H1 (cell line): ENCODE measurements at regions not wholly inside any gene's neighbourhood (a gene's known extent, or its start where the extent isn't known, plus 50 kb on each side); places are given as distances from the start of the nearest gene placed in this dataset.

ENCODE experiments used
- CTCF ChIA-PET: fragments of 300-600 bp; sonication (Branson Sonifier 250); formaldehyde crosslinking; loops from one replicate; lab custom pipeline; 2021; ENCODE audit not compliant: partially characterized antibody; lab: Charles Lee
- POLR2A ChIA-PET: fragments of 300-600 bp; sonication (Branson Sonifier 250); formaldehyde crosslinking; loops from one replicate; lab custom pipeline; 2021; ENCODE audit warnings: inconsistent platforms; ENCODE audit not compliant: partially characterized antibody; lab: Charles Lee
- DNase-seq, 2 experiments: peaks; one replicate each; pipeline versions ENCODE4 v3.0.0 to v3.0.0-alpha.2; 2010 to 2022; ENCODE audit warnings: low spot score in 2 of 2, low read depth in 1 of 2, mixed read lengths in 1 of 2
- FAIRE-seq: peaks from 2 replicates; lab custom pipeline; 2011; peaks lifted over from hg19 to GRCh38; lab: Jason Lieb, UNC
- H2AFZ ChIP-seq: 2 replicates; pipeline ENCODE4 v1.8.1; 2012; ENCODE audit warnings: low read length, inconsistent platforms
- H2AK5ac ChIP-seq: 2 replicates; pipeline ENCODE4 v1.6.1; 2013; ENCODE audit warnings: low read depth, low read length
- H2BK120ac ChIP-seq: replicated peaks from 2 replicates; pipeline ENCODE3; 2013; ENCODE audit warnings: low read depth, low read length, inconsistent platforms
- H2BK12ac ChIP-seq: 2 replicates; pipeline ENCODE4 v1.6.1; 2013; ENCODE audit warnings: low read depth, low read length
- H2BK15ac ChIP-seq: 2 replicates; pipeline ENCODE4 v1.6.1; 2013; ENCODE audit warnings: low read length
- H2BK20ac ChIP-seq: 2 replicates; pipeline ENCODE4 v1.6.1; 2013; ENCODE audit warnings: low read length
- H2BK5ac ChIP-seq: 2 replicates; pipeline ENCODE4 v1.6.1; 2013; ENCODE audit warnings: low read depth, low read length
- H3K14ac ChIP-seq: 2 replicates; pipeline ENCODE4 v1.6.1; 2013; ENCODE audit warnings: inconsistent platforms; ENCODE audit not compliant: insufficient read length
- H3K18ac ChIP-seq: 2 replicates; pipeline ENCODE4 v1.6.1; 2013; ENCODE audit warnings: low read length; ENCODE audit errors: extremely low read depth
- H3K23ac ChIP-seq: 2 replicates; pipeline ENCODE4 v1.6.1; 2013; ENCODE audit warnings: inconsistent platforms; ENCODE audit not compliant: insufficient read length
- H3K23me2 ChIP-seq: 2 replicates; pipeline ENCODE4 v1.6.1; 2013; ENCODE audit warnings: low read depth, low read length
- H3K27ac ChIP-seq: 2 replicates; pipeline ENCODE4 v1.6.1; 2011; ENCODE audit warnings: low read depth, low read length, inconsistent platforms
- H3K27me3 ChIP-seq, 4 experiments: replicated peaks in 1 of 4; 1 replicate in 1 of 4; 2 replicates in 3 of 4; pipeline versions ENCODE4 v1.6.1 to v1.8.1; 2011 to 2013; ENCODE audit warnings: low read length in 3 of 4, mild to moderate bottlenecking in 3 of 4, inconsistent platforms in 2 of 4, mixed read lengths in 2 of 4, moderate library complexity in 1 of 4; ENCODE audit not compliant: control insufficient read depth in 3 of 4, insufficient read depth in 3 of 4; ENCODE audit errors: extremely low read depth in 1 of 4
- H3K36me3 ChIP-seq, 4 experiments: 2 replicates each; pipeline versions ENCODE4 v1.6.1 to v1.8.1; 2011 to 2013; ENCODE audit warnings: mild to moderate bottlenecking in 4 of 4, low read length in 3 of 4, moderate library complexity in 2 of 4, control low read depth in 1 of 4, inconsistent platforms in 1 of 4; ENCODE audit not compliant: insufficient read depth in 4 of 4, control insufficient read depth in 2 of 4
- H3K4ac ChIP-seq: replicated peaks from 2 replicates; pipeline ENCODE3; 2013; ENCODE audit warnings: low read length, low read depth, mixed read lengths, inconsistent platforms; ENCODE audit not compliant: insufficient read length
- H3K4me1 ChIP-seq, 4 experiments: replicated peaks in 1 of 4; 1 replicate in 1 of 4; 2 replicates in 3 of 4; pipeline versions ENCODE4 v1.6.1 to v1.8.1; 2011 to 2013; ENCODE audit warnings: low read length in 3 of 4, inconsistent platforms in 2 of 4, mixed read lengths in 1 of 4; ENCODE audit not compliant: insufficient read depth in 4 of 4, control insufficient read depth in 3 of 4
- H3K4me2 ChIP-seq, 2 experiments: 2 replicates each; pipeline versions ENCODE4 v1.6.1 to v1.8.1; 2011 to 2013; ENCODE audit warnings: low read depth in 2 of 2, low read length in 2 of 2, control low read depth in 1 of 2, inconsistent platforms in 1 of 2, mild to moderate bottlenecking in 1 of 2; ENCODE audit not compliant: insufficient read depth in 1 of 2
- H3K4me3 ChIP-seq, 4 experiments: fragments of 200-600, 300-600 bp in 1 of 4; sonication (generic), shearing (Covaris generic), sonication (Bioruptor Twin) in 1 of 4; 2 replicates each; pipeline versions ENCODE4 v1.5.1 to v1.8.1; 2011 to 2016; ENCODE audit warnings: low read length in 4 of 4, low read depth in 3 of 4, control low read depth in 2 of 4, inconsistent platforms in 2 of 4, mild to moderate bottlenecking in 2 of 4, mixed read lengths in 1 of 4, moderate library complexity in 1 of 4; ENCODE audit not compliant: insufficient read depth in 2 of 4; ENCODE audit errors: extremely low read depth in 1 of 4
- H3K56ac ChIP-seq: replicated peaks from 2 replicates; pipeline ENCODE3; 2013; ENCODE audit warnings: low read depth, mild to moderate bottlenecking, mixed read lengths, low read length, inconsistent platforms; ENCODE audit not compliant: insufficient read length
- H3K79me1 ChIP-seq: 2 replicates; pipeline ENCODE4 v1.6.1; 2013; ENCODE audit warnings: low read depth, low read length, control low read depth
- H3K79me2 ChIP-seq, 2 experiments: 2 replicates each; pipeline versions ENCODE4 v1.6.1 to v1.8.1; 2012 to 2013; ENCODE audit warnings: low read length in 2 of 2, mild to moderate bottlenecking in 2 of 2, inconsistent platforms in 1 of 2; ENCODE audit not compliant: insufficient read depth in 2 of 2, control insufficient read depth in 1 of 2
- H3K9ac ChIP-seq, 4 experiments: replicated peaks in 1 of 4; 1 replicate in 1 of 4; 2 replicates in 3 of 4; pipeline versions ENCODE4 v1.6.1 to v1.8.1; 2011 to 2013; ENCODE audit warnings: low read depth in 3 of 4, low read length in 3 of 4, control low read depth in 2 of 4, mild to moderate bottlenecking in 2 of 4, moderate library complexity in 2 of 4, inconsistent platforms in 1 of 4; ENCODE audit errors: extremely low read depth in 1 of 4
- H3K9me3 ChIP-seq, 2 experiments: 2 replicates each; pipeline versions ENCODE4 v1.6.1 to v1.8.1; 2012 to 2013; ENCODE audit warnings: mild to moderate bottlenecking in 2 of 2, moderate library complexity in 2 of 2, control low read depth in 1 of 2, inconsistent platforms in 1 of 2, low read depth in 1 of 2, low read length in 1 of 2, mixed read lengths in 1 of 2; ENCODE audit not compliant: insufficient read depth in 2 of 2
- H4K20me1 ChIP-seq, 2 experiments: replicated peaks in 1 of 2; 2 replicates each; pipeline versions ENCODE3 to v1.8.1; 2011 to 2013; ENCODE audit warnings: inconsistent platforms in 2 of 2, low read length in 2 of 2, mild to moderate bottlenecking in 1 of 2; ENCODE audit not compliant: insufficient read depth in 2 of 2, control insufficient read depth in 1 of 2
- H4K5ac ChIP-seq: 2 replicates; pipeline ENCODE4 v1.6.1; 2013; ENCODE audit warnings: low read length, low read depth, mixed read lengths, inconsistent platforms; ENCODE audit not compliant: insufficient read length
- H4K8ac ChIP-seq: 2 replicates; pipeline ENCODE4 v1.8.0; 2013; ENCODE audit warnings: mild to moderate bottlenecking, moderate library complexity, low read length, inconsistent platforms; ENCODE audit not compliant: insufficient read depth; ENCODE audit errors: extremely low read depth
- H4K91ac ChIP-seq: replicated peaks from 2 replicates; pipeline ENCODE3; 2013; ENCODE audit warnings: low read length, mixed read lengths, inconsistent platforms; ENCODE audit not compliant: insufficient read length
- CTBP2 ChIP-seq: IDR thresholded peaks from 2 replicates; pipeline ENCODE4 v1.7.0; 2011; ENCODE audit warnings: borderline replicate concordance, mild to moderate bottlenecking, moderate library complexity, mixed read lengths, low read length; ENCODE audit not compliant: insufficient read depth, insufficient read length
- SIN3A ChIP-seq, 2 experiments: IDR thresholded peaks in 1 of 2; conservative IDR thresholded peaks in 1 of 2; 2 replicates each; pipeline ENCODE4 v1.6.1; 2011 to 2012; ENCODE audit warnings: low read length in 2 of 2, improper control_type of control experiment in 1 of 2, low read depth in 1 of 2, mild to moderate bottlenecking in 1 of 2
- YY1 ChIP-seq: IDR thresholded peaks from 2 replicates; pipeline ENCODE4 v1.6.1; 2011; ENCODE audit warnings: low read depth, mild to moderate bottlenecking, low read length
- WGBS, 2 experiments: shearing (Covaris generic) in 1 of 2; methylation state at CpG; one replicate each; pipeline versions ENCODE4 v1.1.6 to v1.1.7; 2013 to 2015; ENCODE audit warnings: low lambda C conversion rate in 2 of 2, mixed read lengths in 2 of 2, inconsistent platforms in 1 of 2, low coverage in 1 of 2, missing lambda C conversion rate in 1 of 2; ENCODE audit not compliant: insufficient replicate concordance in 2 of 2, insufficient coverage in 1 of 2, insufficient read length in 1 of 2; ENCODE audit errors: extremely low coverage in 1 of 2, missing lambda C conversion rate in 1 of 2; 5-methylcytosine and 5-hydroxymethylcytosine counted together
- TF ChIP-seq, protein P1 (sequence below): IDR thresholded peaks from 2 replicates; pipeline ENCODE4 v1.6.1; 2012; ENCODE audit warnings: low read length, inconsistent platforms

DNA sequence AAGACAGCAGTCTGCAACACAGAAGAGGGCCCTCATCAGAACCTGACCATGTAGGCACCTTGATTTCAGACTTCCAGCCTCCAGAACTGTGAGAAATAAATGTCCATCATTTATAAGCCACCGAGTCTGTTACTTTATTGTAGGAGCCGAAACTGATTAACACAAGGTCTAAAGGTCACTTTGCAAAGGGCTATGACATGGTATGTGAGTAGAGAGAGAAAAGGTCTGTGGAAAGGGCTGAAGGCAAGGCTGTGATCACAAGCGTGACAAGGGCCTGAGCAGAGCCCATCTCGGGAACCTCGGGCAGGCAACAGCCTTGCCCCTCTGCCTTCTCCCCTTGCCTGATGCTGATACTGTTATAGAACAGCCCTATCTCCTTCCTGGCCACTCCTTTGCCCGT is 73.4 kb upstream of the TEAD1 start:
- Histone ChIP-seq H3K23me2 (no peaks in the 10 kb centered on the region), H4K20me1 (no peaks in the 10 kb centered on the region), H3K79me1 (no peaks in the 10 kb centered on the region), H3K23ac (no peak overlapping the region), H3K27ac (no peak overlapping the region), H3K4me2 (no peak overlapping the region), H2BK5ac (no peak overlapping the region), H3K14ac (no peak overlapping the region), H3K4me3 (no peak overlapping the region), H4K5ac (no peak overlapping the region), H2BK20ac (no peak overlapping the region), H2BK120ac (no peak overlapping the region), H4K8ac (no peak overlapping the region), H3K9ac (no peak overlapping the region), H2AFZ (no peak overlapping the region), H2AK5ac (no peak overlapping the region), H3K4ac (no peak overlapping the region), H3K79me2 (no peaks in the 10 kb centered on the region), H3K36me3 (no peaks in the 10 kb centered on the region), H3K56ac (no peak overlapping the region), H3K9me3 (no peaks in the 10 kb centered on the region), H2BK15ac (no peak overlapping the region), H3K18ac (no peak overlapping the region), H3K27me3 (no peaks in the 10 kb centered on the region), H3K4me1 (peaks cover 0 to 4% (median 0%) of the 10 kb centered on the region in 4 experiments; a peak in 1 of 7 replicates), H2BK12ac (no peak overlapping the region), H4K91ac (no peak overlapping the region)
- ChIA-PET POLR2A (no interaction called here), CTCF (interaction anchor here (0.6 to 5.4 kb wide), 13 partner anchors 10 to 315 kb away, joined by 3 to 58 read pairs (median 7); no protein-coding TSS in a partner anchor)
- DNase-seq (no peak), FAIRE-seq (no peak)
- TF ChIP-seq YY1 (no peak), CTBP2 (no peak), SIN3A (conservative IDR thresholded peaks at IDR 0.05 in 1 of 2, IDR thresholded peaks at IDR 0.05 in 1 of 2; ENCODE audit: low read depth in 1 of 2, low read length in 2 of 2) (no peak)
- TF ChIP-seq, protein P1, sequence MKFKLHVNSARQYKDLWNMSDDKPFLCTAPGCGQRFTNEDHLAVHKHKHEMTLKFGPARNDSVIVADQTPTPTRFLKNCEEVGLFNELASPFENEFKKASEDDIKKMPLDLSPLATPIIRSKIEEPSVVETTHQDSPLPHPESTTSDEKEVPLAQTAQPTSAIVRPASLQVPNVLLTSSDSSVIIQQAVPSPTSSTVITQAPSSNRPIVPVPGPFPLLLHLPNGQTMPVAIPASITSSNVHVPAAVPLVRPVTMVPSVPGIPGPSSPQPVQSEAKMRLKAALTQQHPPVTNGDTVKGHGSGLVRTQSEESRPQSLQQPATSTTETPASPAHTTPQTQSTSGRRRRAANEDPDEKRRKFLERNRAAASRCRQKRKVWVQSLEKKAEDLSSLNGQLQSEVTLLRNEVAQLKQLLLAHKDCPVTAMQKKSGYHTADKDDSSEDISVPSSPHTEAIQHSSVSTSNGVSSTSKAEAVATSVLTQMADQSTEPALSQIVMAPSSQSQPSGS: no peak
- whole genome bisulfite sequencing, 2 experiments: 89% methylated on average over 6 of the region's 6 CpGs; no CpG with 5 or more reads in 1 of the 2 experiments
